ENCODE measurements at regions not wholly inside any gene's neighbourhood (a gene's known extent, or its start where the extent isn't known, plus 50 kb on each side); places are given as distances from the start of the nearest gene placed in this dataset.
"Not testable (repeated sequence)": the region's sequence is repeated elsewhere in the genome, so short reads cannot be mapped to it uniquely, and the experiment has no call there.

GRCh38 chr7:84924353-84924752 lies 262.5 kb downstream of the SEMA3D start:
- H3K27ac ChIP-seq (ENCODE audit: low read depth, low read length), result no peak overlapping the region
- H4K20me1 ChIP-seq (ENCODE audit: insufficient read depth, low read length), result no peaks in the 10 kb centered on the region
- no peak overlapping the region for H3K4me3 ChIP-seq (ENCODE audit: insufficient read depth, low read length)
- no peak overlapping the region for H2AFZ ChIP-seq (ENCODE audit: low read length)
- H3K9me3 ChIP-seq (ENCODE audit: low read depth, low read length), result no peaks in the 10 kb centered on the region
- no peak for TF ChIP-seq CTCF (IDR thresholded peaks at IDR 0.05; ENCODE audit: extremely low read depth, low read depth, low read length)
- no peak for DNase-seq (ENCODE audit: insufficient read length, low spot score, missing footprints)
- no peaks in the 10 kb centered on the region for H3K79me2 ChIP-seq (ENCODE audit: insufficient read depth, low read length)
- no peaks in the 10 kb centered on the region for H3K36me3 ChIP-seq (ENCODE audit: insufficient read depth, low read length)
- H3K4me1 ChIP-seq (ENCODE audit: insufficient read depth, low read length), result no peaks in the 10 kb centered on the region
- H3K27me3 ChIP-seq (ENCODE audit: insufficient read depth, low read length), result no peaks in the 10 kb centered on the region
- no peak overlapping the region for H3K4me2 ChIP-seq (ENCODE audit: insufficient read depth, low read length)

- H3K27ac ChIP-seq (ENCODE audit: low read depth, low read length), result no peak overlapping the region
- H2AFZ ChIP-seq (ENCODE audit: low read length), result no peak overlapping the region
- H3K36me3 ChIP-seq (ENCODE audit: insufficient read depth, low read length), result no peaks in the 10 kb centered on the region
- no peaks in the 10 kb centered on the region for H4K20me1 ChIP-seq (ENCODE audit: insufficient read depth, low read length)
- TF ChIP-seq CTCF (IDR thresholded peaks at IDR 0.05; ENCODE audit: extremely low read depth, low read depth, low read length), result no peak
- no peak overlapping the region for H3K4me3 ChIP-seq (ENCODE audit: insufficient read depth, low read length)
- no peak overlapping the region for H3K4me2 ChIP-seq (ENCODE audit: insufficient read depth, low read length)
- no peaks in the 10 kb centered on the region for H3K9me3 ChIP-seq (ENCODE audit: low read depth, low read length)
- DNase-seq (ENCODE audit: insufficient read length, low spot score, missing footprints), result no peak
- no peaks in the 10 kb centered on the region for H3K4me1 ChIP-seq (ENCODE audit: insufficient read depth, low read length)
- H3K27me3 ChIP-seq (ENCODE audit: insufficient read depth, low read length), result no peaks in the 10 kb centered on the region
- no peaks in the 10 kb centered on the region for H3K79me2 ChIP-seq (ENCODE audit: insufficient read depth, low read length)
Measured at GRCh38 chr7:84923348-84923747, 263.5 kb downstream of the SEMA3D start.

GRCh38 chr7:84921154-84921553 lies 265.7 kb downstream of the SEMA3D start:
- no peak overlapping the region for H3K4me2 ChIP-seq (ENCODE audit: insufficient read depth, low read length)
- no peaks in the 10 kb centered on the region for H3K9me3 ChIP-seq (ENCODE audit: low read depth, low read length)
- DNase-seq (ENCODE audit: insufficient read length, low spot score, missing footprints), result no peak
- no peak overlapping the region for H3K4me3 ChIP-seq (ENCODE audit: insufficient read depth, low read length)
- H3K27ac ChIP-seq (ENCODE audit: low read depth, low read length), result no peak overlapping the region
- H3K36me3 ChIP-seq (ENCODE audit: insufficient read depth, low read length), result no peaks in the 10 kb centered on the region
- H3K4me1 ChIP-seq (ENCODE audit: insufficient read depth, low read length), result no peaks in the 10 kb centered on the region
- no peaks in the 10 kb centered on the region for H3K79me2 ChIP-seq (ENCODE audit: insufficient read depth, low read length)
- H4K20me1 ChIP-seq (ENCODE audit: insufficient read depth, low read length), result no peaks in the 10 kb centered on the region
- no peak overlapping the region for H2AFZ ChIP-seq (ENCODE audit: low read length)
- TF ChIP-seq CTCF (IDR thresholded peaks at IDR 0.05; ENCODE audit: extremely low read depth, low read depth, low read length), result no peak
- H3K27me3 ChIP-seq (ENCODE audit: insufficient read depth, low read length), result no peaks in the 10 kb centered on the region

GRCh38 chr7:84916973-84917372 lies 269.9 kb downstream of the SEMA3D start:
- H4K20me1 ChIP-seq (ENCODE audit: insufficient read depth, low read length), result not testable (repeated sequence)

More at GRCh38 chr7:84916973-84917372, 269.9 kb downstream of the SEMA3D start:
- not testable (repeated sequence) for H3K27ac ChIP-seq (ENCODE audit: low read depth, low read length); H3K79me2 ChIP-seq (ENCODE audit: insufficient read depth, low read length); H3K4me1 ChIP-seq (ENCODE audit: insufficient read depth, low read length); H3K9me3 ChIP-seq (ENCODE audit: low read depth, low read length); H3K4me2 ChIP-seq (ENCODE audit: insufficient read depth, low read length); H3K4me3 ChIP-seq (ENCODE audit: insufficient read depth, low read length); H2AFZ ChIP-seq (ENCODE audit: low read length); DNase-seq (ENCODE audit: insufficient read length, low spot score, missing footprints); H3K36me3 ChIP-seq (ENCODE audit: insufficient read depth, low read length); H3K27me3 ChIP-seq (ENCODE audit: insufficient read depth, low read length)
